SK-N-SH treated with all-trans-retinoic acid at 6 μM for 48 hours (cell line): ENCODE measurements at regions not wholly inside any gene's neighbourhood (a gene's known extent, or its start where the extent isn't known, plus 50 kb on each side); places are given as distances from the start of the nearest gene placed in this dataset.

Experiments
- BACH2 ChIP-seq: fragments of 250-450 bp; sonication (Bioruptor Pico); IDR thresholded peaks from 2 replicates; pipeline ENCODE4 v1.9.0; 2021; ENCODE audit warnings: mild to moderate bottlenecking, borderline replicate concordance
- OSR1 ChIP-seq: fragments of 250-450 bp; sonication (Bioruptor Pico); IDR thresholded peaks from 2 replicates; pipeline ENCODE4 v1.8.0; 2022; ENCODE audit warnings: moderate library complexity, mild to moderate bottlenecking, inconsistent platforms
- SNAI2 ChIP-seq: fragments of 250-450 bp; sonication (Bioruptor Pico); IDR thresholded peaks from 2 replicates; pipeline ENCODE4 v1.5.0; 2020; ENCODE audit warnings: mild to moderate bottlenecking, moderate library complexity
- ZFP3 ChIP-seq: fragments of 250-450 bp; sonication (Bioruptor Pico); IDR thresholded peaks from 2 replicates; pipeline ENCODE4 v1.5.0; 2020; ENCODE audit warnings: mild to moderate bottlenecking, moderate library complexity
- ZNF565 ChIP-seq: fragments of 450-650 bp; formaldehyde crosslinking; conservative IDR thresholded peaks from 2 replicates; pipeline ENCODE4 v1.5.0; 2020; ENCODE audit warnings: low read depth, mild to moderate bottlenecking, moderate library complexity
- TF ChIP-seq, protein P1 (sequence below): fragments of 250-450 bp; sonication (Bioruptor Pico); IDR thresholded peaks from 2 replicates; pipeline ENCODE4 v1.8.0; 2020; ENCODE audit warnings: mild to moderate bottlenecking, moderate library complexity, borderline replicate concordance

GRCh38 chr4:38213083-38213805 is 253.0 kb downstream of the PTTG2 start:
- TF ChIP-seq OSR1 (no peak), SNAI2 (no peak), ZNF565 (CRISPR knock-in tag) (no peak), ZFP3 (CRISPR knock-in tag) (no peak), BACH2 (no peak)
- TF ChIP-seq, protein P1, sequence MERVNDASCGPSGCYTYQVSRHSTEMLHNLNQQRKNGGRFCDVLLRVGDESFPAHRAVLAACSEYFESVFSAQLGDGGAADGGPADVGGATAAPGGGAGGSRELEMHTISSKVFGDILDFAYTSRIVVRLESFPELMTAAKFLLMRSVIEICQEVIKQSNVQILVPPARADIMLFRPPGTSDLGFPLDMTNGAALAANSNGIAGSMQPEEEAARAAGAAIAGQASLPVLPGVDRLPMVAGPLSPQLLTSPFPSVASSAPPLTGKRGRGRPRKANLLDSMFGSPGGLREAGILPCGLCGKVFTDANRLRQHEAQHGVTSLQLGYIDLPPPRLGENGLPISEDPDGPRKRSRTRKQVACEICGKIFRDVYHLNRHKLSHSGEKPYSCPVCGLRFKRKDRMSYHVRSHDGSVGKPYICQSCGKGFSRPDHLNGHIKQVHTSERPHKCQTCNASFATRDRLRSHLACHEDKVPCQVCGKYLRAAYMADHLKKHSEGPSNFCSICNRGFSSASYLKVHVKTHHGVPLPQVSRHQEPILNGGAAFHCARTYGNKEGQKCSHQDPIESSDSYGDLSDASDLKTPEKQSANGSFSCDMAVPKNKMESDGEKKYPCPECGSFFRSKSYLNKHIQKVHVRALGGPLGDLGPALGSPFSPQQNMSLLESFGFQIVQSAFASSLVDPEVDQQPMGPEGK (CRISPR knock-in tag), result no peak
